ENCODE measurements at regions not wholly inside any gene's neighbourhood (a gene's known extent, or its start where the extent isn't known, plus 50 kb on each side); places are given as distances from the start of the nearest gene placed in this dataset.

DNA sequence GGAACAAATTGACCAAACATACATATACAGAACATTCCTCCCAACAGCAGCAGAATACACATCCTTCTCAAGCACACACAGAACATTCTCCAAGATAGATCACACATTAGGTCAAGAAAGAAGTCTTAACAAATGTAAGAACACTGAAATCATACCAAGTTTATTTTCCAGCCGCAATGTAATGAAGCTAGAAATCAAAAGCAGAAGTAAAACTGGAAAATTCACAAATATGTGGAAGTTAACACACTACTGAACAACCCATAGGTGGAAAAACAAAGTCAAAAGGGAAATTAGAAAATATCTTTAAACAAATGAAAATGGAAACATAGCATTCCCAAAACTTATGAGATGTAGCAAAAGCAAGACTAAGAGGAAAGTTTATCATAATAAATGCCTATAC lies 692.6 kb downstream of the DIAPH3 start:
- no peak for ATAC-seq

DNA sequence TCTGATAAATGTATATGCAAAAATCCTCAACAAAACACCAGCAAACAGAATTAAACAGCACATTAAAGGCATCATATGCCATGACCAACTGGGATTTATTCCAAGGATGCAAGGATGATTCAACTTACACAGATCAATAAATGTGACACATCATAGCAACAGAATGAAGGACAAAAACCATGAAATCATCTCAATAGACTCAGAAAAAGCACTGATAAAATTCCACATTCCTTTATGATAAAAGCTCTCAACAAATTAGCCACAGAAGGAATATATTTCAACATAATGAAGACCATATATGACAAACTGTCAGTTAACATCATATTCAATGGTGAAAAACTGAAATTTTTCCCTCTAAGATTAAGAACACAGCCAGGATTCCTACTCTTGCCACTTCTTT lies 691.6 kb downstream of the DIAPH3 start:
- no peak for ATAC-seq

DNA sequence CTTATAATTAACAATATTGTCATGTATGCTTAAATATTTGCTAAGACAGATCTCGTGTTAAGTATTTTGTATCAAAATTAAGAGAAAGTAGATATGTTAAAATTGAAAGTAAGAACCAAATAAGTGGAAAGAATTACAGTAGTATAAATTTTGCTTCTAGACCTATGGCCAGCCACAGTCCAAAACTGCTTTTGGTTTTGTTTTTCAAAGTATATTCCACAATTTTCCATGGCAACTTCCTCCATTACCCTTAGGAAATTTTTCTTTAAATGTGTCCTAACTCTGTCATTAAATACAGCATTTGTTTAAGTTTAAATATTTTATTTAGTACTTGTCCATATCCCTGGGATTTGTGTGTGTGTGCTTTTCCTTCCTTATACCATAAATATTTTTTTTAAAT lies 689.0 kb downstream of the DIAPH3 start:
- no peak for ATAC-seq

DNA sequence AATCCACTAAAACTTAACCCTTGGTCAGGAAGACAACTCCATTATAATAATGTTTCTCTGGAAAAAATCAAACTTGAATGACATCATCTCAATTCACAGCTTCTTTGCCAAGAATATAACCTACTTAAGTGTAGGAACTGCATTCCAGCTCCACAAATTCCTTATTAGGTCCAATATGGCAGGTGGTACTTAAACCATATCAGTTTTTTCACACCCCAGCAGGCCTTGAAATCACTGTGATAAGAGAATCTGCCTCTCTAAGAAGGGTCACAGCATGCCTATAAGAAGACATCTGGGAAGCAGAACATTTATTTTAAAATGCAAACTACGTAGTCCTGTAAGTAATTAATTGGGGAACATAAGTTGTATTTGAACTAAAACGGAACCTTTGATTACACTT lies 687.8 kb downstream of the DIAPH3 start:
- no peak for ATAC-seq

DNA sequence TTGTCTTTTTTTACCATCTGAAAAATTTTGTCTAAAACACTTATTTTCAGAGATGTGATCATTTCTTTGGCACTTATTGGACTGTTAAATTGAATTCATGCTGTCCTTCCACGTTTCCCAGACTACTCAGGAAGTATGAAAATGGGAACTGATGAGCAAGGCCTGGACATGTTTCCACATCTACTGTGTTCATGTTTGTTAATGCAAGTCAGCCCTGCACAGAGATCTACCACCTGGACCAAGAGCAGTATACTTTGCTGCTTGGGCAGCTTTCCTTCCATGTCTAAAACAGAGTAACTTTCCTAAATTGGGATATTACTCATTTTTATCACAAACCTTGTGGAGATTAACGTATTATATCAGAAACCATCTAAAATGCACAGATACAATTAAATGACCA lies 687.4 kb downstream of the DIAPH3 start:
- ATAC-seq = no peak

DNA sequence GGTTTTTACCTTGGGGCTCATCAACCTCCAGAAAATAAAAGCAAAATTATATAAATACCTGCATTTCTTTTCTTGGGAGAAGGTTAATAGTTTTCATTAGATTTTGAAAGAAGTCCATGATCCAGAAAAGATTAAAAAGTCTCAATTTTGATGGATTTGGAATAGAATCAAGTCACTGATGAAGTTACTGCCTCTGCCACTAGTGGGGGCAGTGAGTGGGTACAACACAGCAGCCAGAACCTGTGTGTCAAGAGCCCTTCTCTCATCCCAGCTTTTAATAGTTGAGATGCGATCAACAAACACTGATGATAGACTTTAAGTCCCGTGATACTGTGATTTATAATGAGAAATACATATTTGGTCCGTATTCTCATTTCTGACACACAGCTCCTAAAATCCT lies 686.7 kb downstream of the DIAPH3 start:
- ATAC-seq = no peak

DNA sequence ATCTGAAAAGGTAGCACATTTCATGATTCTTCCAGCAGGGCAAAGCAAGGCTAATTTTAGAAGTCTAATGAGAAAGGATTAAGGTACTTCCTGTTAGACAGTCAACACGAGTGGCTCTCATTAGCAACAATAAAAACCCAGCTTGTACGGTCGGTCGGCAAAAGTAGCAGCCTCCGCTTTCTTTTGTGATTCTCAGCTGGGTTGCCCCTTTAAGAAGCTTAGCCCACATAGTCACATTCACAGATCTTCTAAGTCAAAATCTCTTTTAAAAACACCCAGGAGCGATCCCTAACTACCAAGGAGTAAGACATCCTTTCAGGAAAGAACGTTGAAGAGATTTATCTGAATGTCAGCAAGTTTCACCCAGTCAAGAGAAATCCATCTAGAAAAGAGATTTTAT lies 684.8 kb downstream of the DIAPH3 start:
- no peak for ATAC-seq

DNA sequence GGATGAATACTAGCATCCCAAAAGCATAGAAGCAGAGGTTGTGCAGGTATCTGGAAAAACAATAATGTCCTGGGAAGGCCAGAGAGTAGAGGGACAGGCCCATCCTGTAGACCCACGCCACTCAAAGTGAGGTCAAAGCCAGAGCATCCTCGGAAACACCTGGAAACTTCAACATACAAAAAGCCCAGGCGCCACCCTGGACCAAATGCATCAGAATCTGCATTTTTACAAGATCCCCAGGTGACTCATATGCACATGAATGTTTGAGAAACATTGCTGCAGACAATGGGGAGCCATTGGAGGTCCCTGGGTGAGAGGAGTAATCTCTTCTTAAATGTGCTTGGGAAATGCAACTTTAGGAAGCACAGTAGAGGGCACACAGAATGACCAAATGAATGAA lies 684.1 kb downstream of the DIAPH3 start:
- no peak for ATAC-seq

DNA sequence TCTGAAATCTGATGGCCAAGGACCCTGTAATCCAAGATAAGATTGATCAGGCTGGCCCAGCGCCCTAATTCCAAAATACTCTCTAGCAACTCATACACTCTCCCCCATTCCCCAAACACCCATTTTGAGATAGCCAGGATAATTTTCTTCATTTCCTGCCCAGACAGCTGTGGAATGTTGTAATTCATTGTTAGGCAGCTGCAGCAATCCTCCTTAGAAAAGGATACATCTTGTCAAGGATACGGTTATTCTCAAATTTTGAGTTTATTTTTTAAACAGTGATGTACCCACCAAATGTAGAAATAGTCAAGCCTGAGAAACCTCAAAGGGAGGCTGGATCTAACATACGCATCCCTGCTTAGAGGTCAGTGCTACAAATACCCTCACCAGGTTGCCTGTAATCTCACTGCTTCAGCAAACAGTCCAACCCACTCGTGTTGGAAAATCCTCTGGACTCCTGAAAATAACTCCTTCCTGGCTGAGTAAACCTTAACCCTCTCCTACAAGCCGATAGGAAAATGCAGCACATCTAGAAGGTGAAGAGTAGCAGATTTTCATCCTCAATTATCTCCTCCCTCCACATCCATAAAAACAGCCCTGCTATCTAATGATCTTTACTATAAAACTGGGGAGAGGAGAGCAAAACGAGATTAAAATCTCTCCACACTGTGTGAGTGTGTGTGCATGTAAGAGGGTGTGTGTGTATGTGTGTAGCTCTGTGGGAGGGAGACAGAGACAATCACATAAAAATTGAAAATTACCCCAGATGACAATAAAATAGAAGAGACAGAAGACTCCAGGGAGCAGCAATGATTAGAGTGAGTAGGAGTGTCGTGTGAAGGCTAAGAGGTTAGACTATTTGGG lies 683.1 kb downstream of the DIAPH3 start:
- ATAC-seq = no peak

DNA sequence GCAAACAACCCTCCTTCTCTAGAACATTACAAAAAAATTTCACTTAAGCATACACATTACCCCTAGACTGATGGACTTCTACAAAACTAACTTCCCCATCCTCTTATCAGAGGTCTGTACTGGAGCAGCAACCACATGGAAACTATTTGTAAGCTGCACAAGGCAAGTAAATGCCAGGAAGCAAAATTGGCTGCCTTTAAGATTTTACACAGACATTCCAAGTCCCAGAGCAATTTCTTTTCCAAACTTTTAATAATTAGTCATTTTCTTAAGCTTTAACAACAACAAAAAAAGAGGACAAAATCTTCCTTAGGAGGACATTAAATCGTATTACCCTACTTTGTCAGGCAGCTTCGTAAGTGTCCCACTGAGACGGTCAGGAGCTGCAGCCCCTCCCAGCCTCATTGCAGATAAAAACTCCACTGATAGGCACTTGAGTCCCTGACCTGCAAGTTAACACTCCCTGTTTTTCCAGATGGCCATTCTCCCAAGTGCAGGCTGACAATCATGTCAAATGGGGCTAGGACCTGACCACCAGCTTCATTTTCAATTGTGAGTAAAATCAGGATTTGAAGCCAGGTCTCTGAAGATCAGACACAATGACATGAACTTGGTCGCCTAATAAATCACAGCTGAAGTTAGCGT lies 680.1 kb downstream of the DIAPH3 start:
- ATAC-seq = no peak

DNA sequence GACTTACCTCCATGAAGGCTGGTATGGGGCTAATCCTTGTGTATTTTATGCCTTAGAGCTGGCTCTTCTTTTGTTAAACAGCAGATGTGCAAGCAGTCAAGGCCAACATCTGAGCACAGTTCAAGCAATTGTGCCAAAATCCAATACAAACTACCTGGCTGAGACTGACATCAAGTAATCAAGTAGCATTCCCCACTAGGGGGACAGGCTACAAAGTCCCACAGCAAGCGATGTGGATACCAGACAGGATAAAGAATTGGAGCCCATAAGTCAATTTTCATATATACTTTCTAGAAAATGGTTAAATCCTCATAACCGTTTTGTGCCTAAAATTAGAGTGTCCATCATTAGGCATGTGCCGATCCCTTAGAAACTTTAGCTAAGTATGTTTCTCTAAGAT lies 675.8 kb downstream of the DIAPH3 start:
- no peak for ATAC-seq

DNA sequence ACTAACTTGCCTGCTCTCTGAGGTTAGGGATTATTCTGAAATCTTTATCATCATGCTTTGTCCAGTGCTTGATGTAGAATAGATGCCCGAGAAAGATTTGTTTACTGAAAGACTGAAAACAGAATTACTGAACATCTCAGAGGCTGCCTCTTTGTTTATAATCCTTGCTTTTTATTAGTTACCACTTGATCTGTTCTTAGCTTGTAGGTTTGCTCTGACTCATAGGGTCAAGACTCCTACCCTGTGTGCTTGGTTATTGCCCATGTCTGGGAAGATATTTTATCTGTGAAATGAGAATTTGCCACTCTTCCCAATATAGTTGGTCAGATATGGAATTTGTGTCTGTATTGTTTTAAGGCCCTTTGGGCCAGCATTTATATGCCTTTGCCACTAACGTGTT lies 675.3 kb downstream of the DIAPH3 start:
- ATAC-seq = no peak

DNA sequence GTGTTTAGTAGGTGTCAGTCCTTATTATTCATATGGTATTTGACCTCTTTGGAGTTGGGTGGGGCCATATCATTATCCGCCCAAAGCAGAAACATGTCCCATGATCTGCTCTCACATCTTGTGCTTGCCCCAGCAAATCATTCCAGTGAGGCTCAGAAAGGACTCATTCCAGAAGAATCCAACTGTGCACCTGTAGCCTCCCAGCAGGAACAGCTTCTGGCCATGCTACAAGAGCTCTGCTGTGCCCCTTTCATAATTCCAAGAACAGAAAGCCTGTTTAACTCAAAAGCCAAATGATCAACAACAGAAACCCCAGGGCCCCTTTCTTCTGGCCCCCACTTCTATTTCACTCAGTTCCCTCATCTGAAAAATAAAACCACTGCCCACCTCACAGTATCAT lies 673.1 kb downstream of the DIAPH3 start:
- no peak for ATAC-seq

DNA sequence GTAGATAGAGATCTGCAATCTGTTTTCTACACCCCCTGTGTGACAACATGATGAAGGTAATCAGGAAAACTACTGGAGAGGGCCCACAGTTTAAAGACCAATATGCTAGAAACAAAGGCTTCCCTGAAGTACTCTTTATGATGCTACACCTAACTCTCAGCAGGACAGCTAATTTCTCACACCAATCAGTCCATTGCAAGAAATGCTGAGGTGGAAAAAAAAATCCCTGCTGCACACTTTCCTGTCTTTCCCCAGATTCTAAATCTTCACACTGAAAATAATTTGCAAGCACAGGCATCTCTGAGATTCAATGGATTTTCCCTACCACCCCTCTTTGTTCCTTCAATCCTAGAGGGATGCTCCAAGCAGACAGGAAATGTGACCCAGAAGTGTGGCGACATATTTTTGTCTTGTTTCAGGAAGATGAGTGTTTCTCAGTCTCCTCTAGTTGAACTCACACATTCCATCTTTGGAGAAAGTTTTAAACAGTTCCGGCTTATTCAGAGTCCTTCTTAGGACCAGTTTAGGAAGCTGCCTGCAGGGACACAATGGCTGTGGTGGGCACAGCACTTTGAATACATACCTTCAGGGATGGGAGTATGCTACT lies 671.6 kb downstream of the DIAPH3 start:
- ATAC-seq = no peak

DNA sequence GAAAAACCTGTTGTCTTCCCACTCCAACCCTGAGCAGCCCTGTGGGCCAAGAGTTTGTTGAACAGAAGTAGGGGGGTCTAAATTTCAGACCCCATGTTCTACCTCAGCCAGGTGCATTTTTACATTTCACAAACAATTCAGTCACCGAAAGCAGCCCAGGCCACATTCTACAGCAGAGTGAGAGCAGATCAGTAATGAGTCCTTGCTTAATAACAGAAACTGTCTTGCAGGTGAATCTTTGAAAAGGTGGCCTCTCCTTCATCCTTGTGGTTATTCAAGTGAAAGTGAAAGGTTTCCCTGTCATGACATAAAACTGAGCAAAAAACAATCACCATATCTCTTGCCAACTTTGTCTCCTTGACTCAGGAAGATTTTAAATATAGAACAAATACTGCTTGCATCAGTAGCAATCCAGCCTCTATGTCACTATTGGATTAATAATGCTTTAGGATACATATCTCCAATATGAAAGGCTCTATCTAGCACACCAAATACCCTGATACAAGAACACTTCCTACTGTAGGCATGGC lies 670.2 kb downstream of the DIAPH3 start:
- no peak for ATAC-seq

DNA sequence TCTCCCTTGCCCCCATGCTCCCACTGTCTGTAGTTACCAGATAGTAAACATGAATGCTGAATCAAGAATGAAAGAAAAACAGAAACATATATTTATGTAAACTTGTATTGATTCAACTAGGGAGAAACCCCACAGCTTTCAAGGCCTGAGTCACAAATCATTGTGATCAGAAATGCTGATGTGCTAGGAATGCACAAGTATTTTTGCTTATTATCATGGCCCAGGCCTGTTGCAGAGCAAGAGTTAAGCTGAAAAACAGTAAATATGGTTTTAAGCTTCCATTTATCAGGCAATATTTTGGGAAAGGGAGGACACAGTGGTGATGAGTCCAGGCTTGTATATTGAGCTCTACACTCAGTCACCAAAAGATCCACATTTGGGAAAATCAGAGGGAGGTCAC lies 669.6 kb downstream of the DIAPH3 start:
- ATAC-seq = no peak

DNA sequence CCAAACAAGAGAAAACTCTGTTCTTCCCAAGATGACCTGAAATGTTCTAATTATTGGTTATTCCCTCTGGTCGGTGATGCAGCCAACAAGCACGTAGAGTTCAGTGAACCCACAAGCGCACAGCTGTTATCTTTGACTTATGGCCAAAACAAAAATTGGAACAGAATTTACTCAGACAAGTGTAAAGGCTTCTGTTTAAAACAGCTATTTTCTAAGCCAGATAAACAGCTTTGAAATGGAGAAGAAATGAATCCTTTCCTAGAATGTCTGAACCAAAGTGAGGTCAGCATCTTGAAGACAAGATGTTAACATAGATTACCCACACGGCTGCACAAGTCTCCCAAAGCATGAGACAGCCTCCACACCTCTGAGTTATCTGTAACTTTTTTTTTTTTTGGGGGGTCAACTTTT lies 669.2 kb downstream of the DIAPH3 start:
- no peak for ATAC-seq

DNA sequence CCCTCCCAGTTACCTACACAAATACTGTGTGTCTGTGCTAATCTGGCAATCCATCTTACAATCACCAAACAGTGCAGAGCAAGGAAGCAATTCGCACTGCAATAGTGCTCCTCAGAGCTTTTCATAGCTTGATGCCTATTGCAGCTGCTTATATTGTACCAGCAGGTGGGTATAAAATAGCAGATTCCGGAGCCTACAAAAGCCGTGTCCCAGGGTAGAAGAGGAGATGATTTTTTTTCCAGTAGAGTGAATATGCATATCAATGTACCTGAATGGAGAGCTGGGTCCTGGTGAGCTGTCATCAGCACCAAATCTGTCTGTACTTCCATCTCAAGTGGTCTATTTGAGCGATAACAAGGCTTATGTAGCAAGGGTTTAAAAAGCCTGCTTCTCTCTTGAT lies 668.4 kb downstream of the DIAPH3 start:
- ATAC-seq = no peak

DNA sequence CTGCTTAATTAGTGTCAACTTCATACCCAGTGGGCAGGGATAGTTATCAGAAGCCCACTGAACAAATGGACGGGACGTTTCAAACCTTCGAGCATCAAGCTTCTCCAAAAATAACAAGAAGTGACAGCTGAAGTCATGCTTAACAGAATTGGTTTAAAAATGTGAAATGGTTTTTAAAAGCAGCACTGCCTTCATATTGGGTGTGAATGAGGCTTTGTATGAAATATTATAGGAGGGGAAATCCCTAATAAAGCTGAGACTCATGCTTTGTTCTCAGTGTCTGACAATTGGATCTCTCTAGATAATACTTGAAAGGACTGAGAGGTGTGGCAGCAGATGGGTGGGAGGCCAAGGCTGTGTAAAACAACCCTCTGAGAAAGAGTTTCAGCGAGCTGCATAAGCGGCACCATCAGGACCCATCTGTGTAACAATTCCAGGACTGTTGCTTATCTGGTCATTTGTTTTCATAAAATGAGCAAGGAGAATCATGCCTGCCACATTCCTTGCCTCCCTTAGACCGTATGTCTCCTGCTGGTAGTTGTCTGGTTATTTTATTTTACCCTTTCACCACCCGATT lies 667.7 kb downstream of the DIAPH3 start:
- ATAC-seq = no peak

DNA sequence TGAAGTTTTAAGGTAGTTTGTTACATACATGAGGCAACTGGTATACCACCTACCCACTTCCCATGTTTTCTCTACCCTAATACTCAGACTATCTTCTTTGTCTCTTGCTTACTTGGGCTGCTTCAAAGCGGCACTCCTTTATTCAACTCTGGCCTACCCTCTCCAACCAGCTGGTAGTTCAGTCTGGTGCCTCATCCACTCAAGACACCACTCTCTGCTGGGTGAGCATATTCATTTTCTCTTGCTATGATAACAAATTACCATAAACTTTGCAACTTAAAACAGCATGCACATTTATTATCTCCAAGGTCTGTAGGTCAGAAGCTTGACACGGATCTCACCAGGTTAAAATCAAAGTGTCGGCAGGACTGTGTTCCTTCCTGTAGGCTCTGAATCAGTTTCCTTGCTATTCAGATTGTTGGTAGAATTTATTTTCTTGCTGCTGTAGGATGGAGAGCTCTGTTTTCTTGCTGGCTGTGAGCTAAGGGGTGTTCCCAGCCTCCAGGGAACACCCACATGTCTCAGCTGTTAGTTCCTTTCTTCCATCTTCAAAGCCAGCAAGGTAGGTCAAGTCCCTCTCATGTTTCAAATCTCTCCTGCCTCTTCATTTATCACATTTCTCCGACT lies 666.0 kb downstream of the DIAPH3 start:
- no peak for ATAC-seq

DNA sequence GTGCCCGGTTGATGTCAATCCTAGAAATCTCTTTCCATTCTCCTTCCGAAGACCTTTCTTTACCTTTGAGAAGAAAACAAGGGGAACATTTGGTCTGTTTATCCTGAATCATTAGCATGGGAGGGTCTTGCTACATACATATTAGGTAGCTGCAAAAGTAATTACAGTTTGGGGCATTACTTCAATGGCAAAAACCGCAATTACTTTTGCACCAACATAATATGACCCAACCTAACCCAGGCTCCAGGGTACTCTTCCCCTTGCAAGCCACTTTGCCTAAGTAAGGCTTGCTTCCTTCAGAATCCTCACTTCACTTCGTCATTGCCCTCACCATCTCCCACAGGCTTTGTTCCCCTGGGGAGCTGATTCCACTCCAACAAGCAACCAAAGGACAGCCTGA lies 662.7 kb downstream of the DIAPH3 start:
- ATAC-seq = no peak

DNA sequence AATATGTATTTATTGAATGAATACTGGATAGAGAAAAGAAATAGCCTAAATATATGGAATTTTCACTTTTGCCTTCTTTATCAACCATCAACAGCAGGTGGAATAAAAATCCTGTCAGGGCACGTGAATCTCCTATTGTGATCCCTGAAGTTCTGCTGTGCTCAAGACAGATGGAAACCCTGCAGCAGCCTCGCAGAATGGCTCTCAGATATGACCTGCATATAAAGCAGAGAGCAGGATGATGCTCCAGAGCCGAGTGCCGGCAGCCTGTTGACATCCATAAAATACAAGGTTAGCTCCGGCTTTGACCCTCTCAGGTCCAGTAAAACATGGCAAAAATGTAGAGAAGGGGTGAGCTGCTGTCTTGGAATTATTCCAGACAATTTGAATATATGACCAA lies 659.3 kb downstream of the DIAPH3 start:
- no peak for ATAC-seq

DNA sequence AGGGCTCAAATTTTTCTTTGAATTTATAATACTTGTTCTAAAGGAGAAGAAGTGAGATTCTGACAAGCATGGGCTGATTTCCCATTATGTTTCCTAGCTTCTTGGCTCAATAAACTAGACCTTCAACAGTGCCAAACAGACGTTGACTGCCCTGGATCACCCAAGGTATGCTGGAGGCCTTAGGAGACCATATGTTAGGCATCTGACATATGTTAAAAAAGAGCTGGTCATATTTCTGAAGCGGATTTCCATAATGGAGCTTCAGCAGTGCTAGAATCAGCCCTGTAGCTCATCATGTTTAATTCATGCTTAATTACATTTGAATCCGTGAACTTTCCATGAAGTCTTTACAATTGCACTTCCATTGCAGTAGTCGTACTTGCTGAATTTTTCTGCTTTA lies 653.3 kb downstream of the DIAPH3 start:
- ATAC-seq = no peak
